GM18519 (cell line): ENCODE measurements at regions not wholly inside any gene's neighbourhood (a gene's known extent, or its start where the extent isn't known, plus 50 kb on each side); places are given as distances from the start of the nearest gene placed in this dataset.

Experiments used
- ATAC-seq: cut with Tn5 transposase; IDR thresholded peaks from one replicate; pipeline ENCODE4 v1.9.1; 2021; ENCODE audit warnings: mild to moderate bottlenecking, moderate library complexity; ENCODE audit not compliant: unreplicated experiment, low FRiP score

GRCh38 chr3:66672830-66673229, 172.0 kb upstream of the LRIG1 start:
- no peak for ATAC-seq

GRCh38 chr3:66673293-66673692, 172.5 kb upstream of the LRIG1 start:
- ATAC-seq = no peak

- no peak for ATAC-seq
Observed at GRCh38 chr3:66675366-66675765, 174.5 kb upstream of the LRIG1 start.

GRCh38 chr3:66692042-66692765, 191.4 kb upstream of the LRIG1 start:
- ATAC-seq = no peak

GRCh38 chr3:66692766-66693150, 191.9 kb upstream of the LRIG1 start:
- ATAC-seq = no peak

- no peak for ATAC-seq
Observed at GRCh38 chr3:66693461-66694031, 192.7 kb upstream of the LRIG1 start.

GRCh38 chr3:66702126-66702525, 201.3 kb upstream of the LRIG1 start:
- ATAC-seq = no peak

GRCh38 chr3:66703501-66703900, 202.7 kb upstream of the LRIG1 start:
- ATAC-seq = no peak

- no peak for ATAC-seq
Observed at GRCh38 chr3:66705076-66705475, 204.3 kb upstream of the LRIG1 start.

- ATAC-seq = no peak
Observed at GRCh38 chr3:66706890-66707289, 206.1 kb upstream of the LRIG1 start.

- ATAC-seq = no peak
Observed at GRCh38 chr3:66709532-66709931, 208.7 kb upstream of the LRIG1 start.

- no peak for ATAC-seq
Observed at GRCh38 chr3:66712210-66712609, 211.4 kb upstream of the LRIG1 start.

GRCh38 chr3:66713921-66714320, 213.1 kb upstream of the LRIG1 start:
- ATAC-seq = no peak

- no peak for ATAC-seq
Observed at GRCh38 chr3:66715806-66716205, 215.0 kb upstream of the LRIG1 start.

- no peak for ATAC-seq
Observed at GRCh38 chr3:66717806-66718205, 217.0 kb upstream of the LRIG1 start.

GRCh38 chr3:66719796-66720356, 219.1 kb upstream of the LRIG1 start:
- ATAC-seq = no peak

- no peak for ATAC-seq
Observed at GRCh38 chr3:66720508-66720907, 219.7 kb upstream of the LRIG1 start.

GRCh38 chr3:66722675-66723074, 221.9 kb upstream of the LRIG1 start:
- ATAC-seq = no peak

- no peak for ATAC-seq
Observed at GRCh38 chr3:66723231-66723630, 222.4 kb upstream of the LRIG1 start.

- no peak for ATAC-seq
Observed at GRCh38 chr3:66729687-66730393, 229.0 kb upstream of the LRIG1 start.

GRCh38 chr3:66738625-66739365, 238.0 kb upstream of the LRIG1 start:
- ATAC-seq = no peak
